Fibroblast of mammary gland (primary cell): ENCODE measurements at regions not wholly inside any gene's neighbourhood (a gene's known extent, or its start where the extent isn't known, plus 50 kb on each side); places are given as distances from the start of the nearest gene placed in this dataset.

Experiments used
- DNase-seq: peaks from one replicate; pipeline ENCODE4 v3.0.0-alpha.2; 2010; ENCODE audit warnings: low read depth
- H3K4me3 ChIP-seq: 2 replicates; pipeline ENCODE4 v1.5.1; 2011; ENCODE audit warnings: low read depth, mild to moderate bottlenecking, low read length, moderate library complexity; ENCODE audit not compliant: control insufficient read depth
- TF ChIP-seq, protein P1 (sequence below): conservative IDR thresholded peaks from 2 replicates; pipeline ENCODE4 v1.5.1; 2011; ENCODE audit warnings: low read depth, low read length, inconsistent platforms; ENCODE audit not compliant: control insufficient read depth, insufficient read depth

DNA sequence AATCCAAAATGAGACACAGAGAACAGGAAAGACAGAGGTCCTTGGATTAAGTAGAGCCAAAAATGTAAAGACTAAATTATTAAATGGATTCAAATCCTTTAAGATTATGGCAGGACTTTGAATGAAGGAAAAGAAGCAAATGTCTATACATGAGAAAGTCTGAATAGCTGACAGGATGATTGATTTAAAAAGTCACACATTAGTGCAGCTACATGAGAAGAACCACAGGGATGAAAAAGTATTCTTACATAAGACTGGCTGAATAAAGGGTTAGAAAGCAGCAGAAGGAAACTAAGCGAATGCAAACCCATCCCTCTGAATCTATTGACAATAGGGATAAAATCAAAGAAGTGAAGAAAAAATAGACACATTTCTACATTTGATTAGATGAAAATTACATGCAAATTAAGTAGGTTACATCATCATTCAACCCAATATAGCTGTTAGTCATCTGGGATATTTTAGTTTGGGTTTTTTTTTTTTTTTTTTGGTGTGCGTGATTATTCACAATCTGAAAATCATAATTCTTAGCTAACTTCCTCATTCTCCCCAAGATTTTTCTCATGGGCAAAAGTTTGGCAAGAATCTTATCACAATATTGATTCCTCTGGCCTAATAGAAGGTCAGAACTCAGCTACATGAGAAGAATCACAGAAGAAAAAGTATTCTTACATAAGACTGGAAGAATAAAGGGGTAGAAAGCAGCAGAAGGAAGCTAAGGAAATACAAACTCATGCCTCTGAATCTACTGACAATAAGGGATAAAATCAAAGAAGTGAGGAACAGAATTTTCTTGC, 845.4 kb downstream of the HACE1 start:
- TF ChIP-seq, protein P1, sequence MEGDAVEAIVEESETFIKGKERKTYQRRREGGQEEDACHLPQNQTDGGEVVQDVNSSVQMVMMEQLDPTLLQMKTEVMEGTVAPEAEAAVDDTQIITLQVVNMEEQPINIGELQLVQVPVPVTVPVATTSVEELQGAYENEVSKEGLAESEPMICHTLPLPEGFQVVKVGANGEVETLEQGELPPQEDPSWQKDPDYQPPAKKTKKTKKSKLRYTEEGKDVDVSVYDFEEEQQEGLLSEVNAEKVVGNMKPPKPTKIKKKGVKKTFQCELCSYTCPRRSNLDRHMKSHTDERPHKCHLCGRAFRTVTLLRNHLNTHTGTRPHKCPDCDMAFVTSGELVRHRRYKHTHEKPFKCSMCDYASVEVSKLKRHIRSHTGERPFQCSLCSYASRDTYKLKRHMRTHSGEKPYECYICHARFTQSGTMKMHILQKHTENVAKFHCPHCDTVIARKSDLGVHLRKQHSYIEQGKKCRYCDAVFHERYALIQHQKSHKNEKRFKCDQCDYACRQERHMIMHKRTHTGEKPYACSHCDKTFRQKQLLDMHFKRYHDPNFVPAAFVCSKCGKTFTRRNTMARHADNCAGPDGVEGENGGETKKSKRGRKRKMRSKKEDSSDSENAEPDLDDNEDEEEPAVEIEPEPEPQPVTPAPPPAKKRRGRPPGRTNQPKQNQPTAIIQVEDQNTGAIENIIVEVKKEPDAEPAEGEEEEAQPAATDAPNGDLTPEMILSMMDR, result no peak
- DNase-seq, result no peak
- H3K4me3 ChIP-seq, result no peak overlapping the region

DNA sequence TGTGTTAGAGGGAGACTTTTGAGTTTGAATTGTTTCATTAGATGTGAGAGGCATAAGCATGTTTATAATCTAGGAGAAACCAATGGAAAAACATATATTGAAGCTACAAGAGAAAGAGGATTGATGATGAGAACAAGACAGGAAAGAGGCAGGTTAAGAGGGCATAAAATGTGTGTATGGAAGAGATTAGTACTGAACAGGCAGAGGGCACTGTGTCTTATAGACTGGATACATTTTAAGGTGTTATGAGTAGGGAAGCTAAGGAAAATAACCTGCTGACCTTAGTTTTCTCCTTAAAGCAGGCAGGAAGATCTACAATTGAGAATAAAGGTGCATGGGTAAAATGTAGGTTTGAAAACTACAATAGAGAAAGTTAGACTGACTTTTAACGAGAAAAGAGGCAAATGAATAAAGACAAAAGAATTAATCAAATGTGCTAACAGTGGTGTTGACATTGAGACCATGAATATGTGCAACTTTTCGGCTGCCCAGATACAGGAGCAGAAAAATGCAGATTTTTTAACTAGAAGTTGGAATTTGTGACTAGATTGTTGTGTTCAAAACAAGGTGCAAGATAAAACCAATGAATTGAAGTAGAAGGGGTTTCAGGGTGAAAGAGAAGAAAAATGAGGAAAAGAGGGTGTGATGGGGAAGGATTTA, 846.3 kb downstream of the HACE1 start:
- H3K4me3 ChIP-seq, result no peak overlapping the region
- no peak for DNase-seq
- TF ChIP-seq, protein P1, result no peak

DNA sequence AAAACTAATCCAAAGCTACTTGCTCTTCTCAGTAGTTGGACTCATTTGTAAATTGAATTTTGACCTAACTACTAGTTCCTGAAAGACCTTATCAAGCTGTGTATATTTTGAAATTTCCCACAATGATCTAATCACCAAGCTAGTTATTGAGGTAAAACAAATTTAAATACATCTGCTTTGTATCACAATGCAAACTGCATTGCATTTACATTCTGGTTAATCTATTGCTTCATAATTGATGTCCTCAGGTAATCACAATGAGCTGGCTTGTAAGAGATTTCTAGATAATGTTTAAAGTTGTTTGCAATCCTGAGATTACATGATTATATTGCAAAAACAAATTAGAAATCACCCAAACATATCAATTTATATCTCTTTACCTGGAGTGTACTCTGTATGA, 848.8 kb downstream of the HACE1 start:
- TF ChIP-seq, protein P1, result no peak
- no peak for DNase-seq
- no peak overlapping the region for H3K4me3 ChIP-seq

DNA sequence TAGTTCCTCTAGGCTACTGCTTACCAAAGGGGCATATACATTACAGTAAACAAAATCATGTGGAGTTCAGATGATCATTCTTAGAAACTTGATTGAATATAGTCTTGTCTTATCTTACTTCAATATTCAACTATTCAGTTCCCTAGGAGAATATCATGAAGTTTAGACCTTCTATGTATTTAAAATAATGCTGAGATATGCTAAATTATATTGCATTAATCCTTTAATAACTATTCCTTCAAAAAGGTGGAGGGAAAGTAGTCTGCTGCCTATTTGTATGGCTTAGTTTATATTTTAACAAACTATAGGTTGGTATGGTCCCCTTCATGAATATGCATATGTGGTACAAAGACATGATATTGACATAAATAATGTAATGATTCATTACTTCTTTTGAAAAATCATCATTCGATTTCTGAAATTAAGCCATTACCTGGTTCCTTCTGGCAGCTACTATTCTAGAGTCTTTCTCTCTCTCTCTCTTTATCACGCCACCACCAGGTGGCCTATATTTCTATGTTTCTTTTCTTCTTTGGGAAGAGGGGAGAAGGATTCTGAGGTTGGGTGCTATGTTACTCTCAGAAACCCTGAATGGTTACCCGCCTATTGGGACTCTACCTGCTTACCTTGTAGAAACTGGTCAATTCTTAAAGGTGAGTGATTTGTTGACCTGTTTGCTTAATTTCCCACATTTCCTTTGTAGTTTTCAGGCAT, 855.8 kb downstream of the HACE1 start:
- no peak for DNase-seq
- TF ChIP-seq, protein P1, result no peak
- no peak overlapping the region for H3K4me3 ChIP-seq

DNA sequence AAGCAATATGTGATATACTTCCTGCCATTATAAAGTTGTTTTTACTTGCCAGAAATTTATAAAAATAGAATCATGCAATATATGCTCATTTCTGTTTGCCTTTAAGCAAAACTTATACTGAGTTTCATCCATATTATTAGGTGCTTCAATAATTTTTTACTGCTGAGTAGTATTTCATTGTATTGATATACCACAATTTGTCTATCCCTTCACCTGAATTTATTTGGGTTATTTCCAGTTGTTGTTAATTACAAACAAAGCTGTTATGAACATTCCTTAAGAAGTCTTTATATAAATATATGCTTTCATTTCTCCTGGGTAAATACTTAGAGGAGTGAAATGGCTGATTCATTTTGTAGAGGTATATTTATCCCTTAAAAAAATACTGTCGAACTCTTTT, 864.1 kb downstream of the HACE1 start:
- H3K4me3 ChIP-seq, result no peak overlapping the region
- no peak for DNase-seq
- TF ChIP-seq, protein P1, result no peak

DNA sequence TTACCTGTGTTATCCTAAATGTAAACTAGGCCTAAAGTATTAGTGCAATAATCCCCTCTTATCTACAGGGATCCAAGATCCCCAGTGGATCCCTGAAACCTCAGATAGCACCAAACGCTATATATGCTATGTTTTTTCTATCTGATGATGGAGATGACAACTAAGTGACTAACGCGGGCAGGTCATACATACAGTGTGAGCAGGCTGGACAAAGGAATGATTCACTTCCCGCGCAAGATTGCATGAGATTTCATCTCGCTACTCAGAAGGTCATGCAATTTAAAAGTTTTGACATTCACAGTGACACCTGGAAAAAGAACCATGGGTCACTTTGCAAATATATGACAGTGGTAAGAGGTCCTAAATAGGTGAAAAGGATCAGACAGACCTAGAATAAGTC, 875.9 kb downstream of the HACE1 start:
- TF ChIP-seq, protein P1, result no peak
- no peak for DNase-seq
- no peak overlapping the region for H3K4me3 ChIP-seq
